VCaP (cell line): ENCODE measurements at regions not wholly inside any gene's neighbourhood (a gene's known extent, or its start where the extent isn't known, plus 50 kb on each side); places are given as distances from the start of the nearest gene placed in this dataset.

Source experiments
- H3K27ac ChIP-seq: fragments of 450-650 bp; 2 replicates; pipeline ENCODE4 v1.5.1; 2017
- CTCF ChIP-seq: fragments of 450-650 bp; conservative IDR thresholded peaks from 2 replicates; pipeline ENCODE4 v1.5.1; 2017; ENCODE audit warnings: mild to moderate bottlenecking, moderate library complexity

GRCh38 chr1:84759756-84760155, 69.5 kb upstream of the SSX2IP start:
- no peak for TF ChIP-seq CTCF
- H3K27ac ChIP-seq, result no peak overlapping the region

GRCh38 chr1:84758968-84759491, 68.8 kb upstream of the SSX2IP start:
- H3K27ac ChIP-seq, result no peak overlapping the region
- no peak for TF ChIP-seq CTCF

- TF ChIP-seq CTCF, result no peak
- H3K27ac ChIP-seq, result no peak overlapping the region
Observed at GRCh38 chr1:84758476-84758875, 68.2 kb upstream of the SSX2IP start.

GRCh38 chr1:84757301-84757700, 67.0 kb upstream of the SSX2IP start:
- no peak overlapping the region for H3K27ac ChIP-seq
- TF ChIP-seq CTCF, result peak; percentile 59

GRCh38 chr1:84756455-84757082, 66.3 kb upstream of the SSX2IP start:
- H3K27ac ChIP-seq, result no peak overlapping the region
- no peak for TF ChIP-seq CTCF

- H3K27ac ChIP-seq, result no peak overlapping the region
Observed at GRCh38 chr1:84756001-84756400, 65.7 kb upstream of the SSX2IP start.

GRCh38 chr1:84755216-84755615, 65.0 kb upstream of the SSX2IP start:
- H3K27ac ChIP-seq, result no peak overlapping the region
- no peak for TF ChIP-seq CTCF

More at GRCh38 chr1:84756001-84756400, 65.7 kb upstream of the SSX2IP start:
- TF ChIP-seq CTCF, result no peak
